HepG2 (cell line): ENCODE measurements at regions not wholly inside any gene's neighbourhood (a gene's known extent, or its start where the extent isn't known, plus 50 kb on each side); places are given as distances from the start of the nearest gene placed in this dataset.

ENCODE experiments used
- ATAC-seq: fragments of 200-7000 bp; cut with Tn5 transposase; 3 replicates; pipeline ENCODE4 v1.9.1; 2020; ENCODE audit warnings: mild to moderate bottlenecking, moderate library complexity
- BruUV-seq: library from RNA; stranded (reverse); fragments of 400-500 nt; replicated peaks from 2 replicates; lab custom pipeline; 2021; lab: Mats Ljungman, UMichigan
- CTCF ChIA-PET: fragments of 300-600 bp; formaldehyde crosslinking; extraction: SDS; loops from one replicate; lab custom pipeline; 2021; ENCODE audit warnings: low total read pairs, inconsistent platforms, low intra/inter-chr PET ratio; lab: Yijun Ruan, JAX
- POLR2A ChIA-PET: fragments of 350-600 bp; sonication (Branson Sonifier 250); formaldehyde crosslinking; loops from one replicate; lab custom pipeline; 2020; ENCODE audit warnings: antibody characterized with exemption, inconsistent platforms; lab: Yijun Ruan, JAX
- DNase-seq: peaks from one replicate; pipeline ENCODE4 v3.0.0-alpha.2; 2015; ENCODE audit warnings: low spot score
- FAIRE-seq: peaks from 3 replicates; lab custom pipeline; 2011; peaks lifted over from hg19 to GRCh38; lab: Jason Lieb, UNC
- H2AFZ ChIP-seq: one replicate; pipeline ENCODE4 v1.6.1; 2011; ENCODE audit warnings: low read length, inconsistent platforms
- H3K27ac ChIP-seq: fragments of 300-600 bp; 3 replicates; pipeline ENCODE4 v1.8.0; 2011; ENCODE audit warnings: mixed run types, mild to moderate bottlenecking, mixed read lengths, low read length, inconsistent platforms; ENCODE audit not compliant: insufficient read depth; ENCODE audit errors: extremely low read length
- H3K27me3 ChIP-seq, 2 experiments: fragments of 200-600 bp in 1 of 2; 2 replicates in 1 of 2; 3 replicates in 1 of 2; pipeline versions ENCODE4 v1.6.0 to v1.8.0; 2011; ENCODE audit warnings: low read length in 2 of 2, mild to moderate bottlenecking in 2 of 2, moderate library complexity in 2 of 2, inconsistent platforms in 1 of 2; ENCODE audit not compliant: insufficient read depth in 2 of 2, control insufficient read depth in 1 of 2
- H3K36me3 ChIP-seq, 2 experiments: fragments of 200-600 bp in 1 of 2; replicated peaks in 1 of 2; 2 replicates in 1 of 2; 3 replicates in 1 of 2; pipeline versions ENCODE4 v1.5.1 to v1.8.0; 2011; ENCODE audit warnings: low read length in 2 of 2, inconsistent platforms in 1 of 2; ENCODE audit not compliant: insufficient read depth in 2 of 2, control insufficient read depth in 1 of 2
- H3K4me1 ChIP-seq: 2 replicates; pipeline ENCODE4 v1.5.1; 2012; ENCODE audit warnings: low read length, inconsistent platforms; ENCODE audit not compliant: insufficient read depth
- H3K4me2 ChIP-seq: 2 replicates; pipeline ENCODE4 v1.6.0; 2011; ENCODE audit warnings: low read depth, low read length, inconsistent platforms
- H3K4me3 ChIP-seq, 3 experiments: fragments of 200-600 bp in 1 of 3; sonication (generic), shearing (Covaris generic) in 1 of 3; replicated peaks in 1 of 3; 2 replicates each; pipeline ENCODE4 v1.5.1; 2011 to 2016; ENCODE audit warnings: low read length in 3 of 3, inconsistent platforms in 2 of 3, low read depth in 2 of 3, mild to moderate bottlenecking in 2 of 3, control low read depth in 1 of 3, mixed read lengths in 1 of 3; ENCODE audit not compliant: insufficient read depth in 1 of 3
- H3K79me2 ChIP-seq: one replicate; pipeline ENCODE4 v1.6.1; 2011; ENCODE audit warnings: low read length, inconsistent platforms; ENCODE audit not compliant: insufficient read depth
- H3K9ac ChIP-seq: 2 replicates; pipeline ENCODE4 v1.6.0; 2011; ENCODE audit warnings: mild to moderate bottlenecking, low read depth, low read length, inconsistent platforms; ENCODE audit not compliant: insufficient read depth
- H3K9me3 ChIP-seq: 2 replicates; pipeline ENCODE4 v1.5.1; 2012; ENCODE audit warnings: mild to moderate bottlenecking, low read length
- H4K20me1 ChIP-seq: 2 replicates; pipeline ENCODE4 v1.6.0; 2011; ENCODE audit warnings: inconsistent platforms, mild to moderate bottlenecking, low read length, moderate library complexity; ENCODE audit not compliant: insufficient read depth
- FOXO1 ChIP-seq: sonication (generic); formaldehyde crosslinking; IDR thresholded peaks from 2 replicates; pipeline ENCODE4 v1.4.0; 2020; ENCODE audit warnings: missing genetic modification reagents
- SSRP1 ChIP-seq: IDR thresholded peaks from 2 replicates; pipeline ENCODE4 v1.6.1; 2016; ENCODE audit warnings: control low read depth
- ZNF430 ChIP-seq: sonication (generic); formaldehyde crosslinking; IDR thresholded peaks from 2 replicates; pipeline ENCODE4 v1.9.0; 2021; ENCODE audit warnings: mild to moderate bottlenecking, missing genetic modification reagents
- ZNF572 ChIP-seq: sonication (generic); formaldehyde crosslinking; IDR thresholded peaks from 2 replicates; pipeline ENCODE4 v1.5.1; 2020; ENCODE audit warnings: mild to moderate bottlenecking, missing genetic modification reagents
- ZNF749 ChIP-seq: sonication (generic); formaldehyde crosslinking; IDR thresholded peaks from 2 replicates; pipeline ENCODE4 v1.8.0; 2022; ENCODE audit warnings: mild to moderate bottlenecking, missing genetic modification reagents, moderate library complexity, borderline replicate concordance
- WGBS: methylation state at CpG from one replicate; pipeline ENCODE4 v1.1.6; 2017; ENCODE audit warnings: low lambda C conversion rate; 5-methylcytosine and 5-hydroxymethylcytosine counted together
- in situ Hi-C: cut with HindIII; loops from 2 replicates; pipeline ENCODE4 v1.10.0; 2017; ENCODE audit warnings: low pct_unique_long_range_greater_than_20kb; ENCODE audit not compliant: extremely low pct_ligation_motif_present
- intact Hi-C: fragments of 100-400 bp; cut with micrococcal nuclease; formaldehyde crosslinking; loops from one replicate; pipeline ENCODE4 v1.10.0; 2022; ENCODE audit not compliant: unreplicated experiment
- TF ChIP-seq, protein P1 (sequence below): IDR thresholded peaks from 2 replicates; pipeline ENCODE4 v1.6.1; 2016; ENCODE audit warnings: missing biosample characterization, missing genetic modification reagents, low read depth
- TF ChIP-seq, protein P2 (sequence below): sonication (generic); formaldehyde crosslinking; IDR thresholded peaks from 2 replicates; pipeline ENCODE4 v1.5.0; 2020; ENCODE audit warnings: missing genetic modification reagents

DNA sequence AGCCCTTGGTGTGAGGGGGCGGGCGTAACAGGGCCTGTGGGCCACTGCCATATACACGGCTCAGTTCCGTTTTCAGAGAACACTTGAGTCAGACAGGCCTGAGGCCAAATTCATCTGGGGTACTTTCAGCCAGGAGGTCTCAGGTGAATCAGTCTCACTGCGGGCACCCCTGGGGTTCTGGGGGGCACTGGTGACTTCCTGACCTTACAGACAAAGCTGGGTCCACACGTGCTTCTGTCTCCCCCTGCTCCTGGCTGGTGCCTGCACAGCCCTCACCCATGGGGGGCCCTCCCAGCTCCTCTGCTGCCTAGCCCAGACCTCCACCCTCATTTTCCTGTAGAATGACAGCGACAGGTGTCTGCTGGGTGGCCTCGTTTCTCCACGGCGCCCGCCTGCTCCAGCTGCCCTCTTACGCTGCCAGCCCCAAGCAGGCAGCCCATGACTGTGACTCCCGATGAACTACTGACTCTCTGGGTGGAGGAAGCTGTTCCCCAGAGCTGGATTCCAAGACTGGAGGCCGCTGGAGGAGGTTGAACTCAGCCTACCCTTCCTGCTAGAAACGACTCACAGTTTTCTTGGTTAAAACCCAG lies 374.1 kb upstream of the IRX4 start:
- FAIRE-seq = no peak

More for the DNA sequence above, 374.1 kb upstream of the IRX4 start:
- H4K20me1 ChIP-seq = no peaks in the 10 kb centered on the region
- no peaks in the 10 kb centered on the region for H3K4me1 ChIP-seq
- CTCF ChIA-PET = no interaction called here
- in situ Hi-C loops (no loop called here), intact Hi-C loops (no loop called here)
- no peaks in the 10 kb centered on the region for H3K79me2 ChIP-seq
- no peak overlapping the region for H3K9ac ChIP-seq
- no peak overlapping the region for H2AFZ ChIP-seq
- no TSS peak for BruUV-seq
- POLR2A ChIA-PET = no interaction called here
- 29% methylated on average over 8 of the region's 15 CpGs for WGBS
- no peak overlapping the region for H3K4me3 ChIP-seq
- no peak overlapping the region for H3K27ac ChIP-seq
- H3K27me3 ChIP-seq = peaks cover 1 to 38% of the 10 kb centered on the region in 2 experiments; a peak in 3 of 5 replicates
- no peak overlapping the region for H3K4me2 ChIP-seq
- DNase-seq = no peak
- H3K36me3 ChIP-seq = no peaks in the 10 kb centered on the region
- TF ChIP-seq ZNF572 (CRISPR knock-in tag) (no peak), ZNF430 (CRISPR knock-in tag) (no peak), ZNF749 (CRISPR knock-in tag) (no peak), SSRP1 (no peak), FOXO1 (CRISPR knock-in tag) (no peak)
- TF ChIP-seq, protein P1, sequence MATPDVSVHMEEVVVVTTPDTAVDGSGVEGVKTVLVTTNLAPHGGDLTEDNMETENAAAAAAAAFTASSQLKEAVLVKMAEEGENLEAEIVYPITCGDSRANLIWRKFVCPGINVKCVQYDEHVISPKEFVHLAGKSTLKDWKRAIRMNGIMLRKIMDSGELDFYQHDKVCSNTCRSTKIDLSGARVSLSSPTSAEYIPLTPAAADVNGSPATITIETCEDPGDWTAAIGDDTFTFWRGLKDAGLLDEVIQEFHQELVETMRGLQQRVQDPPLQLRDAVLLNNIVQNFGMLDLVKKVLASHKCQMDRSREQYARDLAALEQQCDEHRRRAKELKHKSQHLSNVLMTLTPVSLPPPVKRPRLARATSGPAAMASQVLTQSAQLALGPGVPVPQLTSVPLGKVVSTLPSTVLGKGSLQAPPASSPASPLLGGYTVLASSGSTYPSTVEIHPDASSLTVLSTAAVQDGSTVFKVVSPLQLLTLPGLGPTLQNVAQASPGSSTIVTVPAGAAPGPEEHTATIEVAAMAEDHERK (CRISPR knock-in tag) = no peak
- TF ChIP-seq, protein P2, sequence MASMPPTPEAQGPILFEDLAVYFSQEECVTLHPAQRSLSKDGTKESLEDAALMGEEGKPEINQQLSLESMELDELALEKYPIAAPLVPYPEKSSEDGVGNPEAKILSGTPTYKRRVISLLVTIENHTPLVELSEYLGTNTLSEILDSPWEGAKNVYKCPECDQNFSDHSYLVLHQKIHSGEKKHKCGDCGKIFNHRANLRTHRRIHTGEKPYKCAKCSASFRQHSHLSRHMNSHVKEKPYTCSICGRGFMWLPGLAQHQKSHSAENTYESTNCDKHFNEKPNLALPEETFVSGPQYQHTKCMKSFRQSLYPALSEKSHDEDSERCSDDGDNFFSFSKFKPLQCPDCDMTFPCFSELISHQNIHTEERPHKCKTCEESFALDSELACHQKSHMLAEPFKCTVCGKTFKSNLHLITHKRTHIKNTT (CRISPR knock-in tag) = no peak
- ATAC-seq = no peak
- H3K9me3 ChIP-seq = no peaks in the 10 kb centered on the region
